Endothelial cell of umbilical vein (primary cell): ENCODE measurements at regions not wholly inside any gene's neighbourhood (a gene's known extent, or its start where the extent isn't known, plus 50 kb on each side); places are given as distances from the start of the nearest gene placed in this dataset.
"Not testable (repeated sequence)": the region's sequence is repeated elsewhere in the genome, so short reads cannot be mapped to it uniquely, and the experiment has no call there.

ENCODE experiments used
- CTCF ChIP-seq, 2 donors: IDR thresholded peaks; 1 replicate in 1 of 2; 2 replicates in 1 of 2; pipeline ENCODE4 v1.5.1; 2011; ENCODE audit warnings: low read length in 2 of 2, mild to moderate bottlenecking in 2 of 2, moderate library complexity in 2 of 2, control low read depth in 1 of 2, inconsistent platforms in 1 of 2, low read depth in 1 of 2; ENCODE audit not compliant: insufficient read depth in 1 of 2; ENCODE audit errors: extremely low read depth in 1 of 2
- POLR2A ChIP-seq: IDR thresholded peaks from 2 replicates; pipeline ENCODE4 v1.6.1; 2012; ENCODE audit warnings: low read depth, mild to moderate bottlenecking, control low read depth, low read length

DNA sequence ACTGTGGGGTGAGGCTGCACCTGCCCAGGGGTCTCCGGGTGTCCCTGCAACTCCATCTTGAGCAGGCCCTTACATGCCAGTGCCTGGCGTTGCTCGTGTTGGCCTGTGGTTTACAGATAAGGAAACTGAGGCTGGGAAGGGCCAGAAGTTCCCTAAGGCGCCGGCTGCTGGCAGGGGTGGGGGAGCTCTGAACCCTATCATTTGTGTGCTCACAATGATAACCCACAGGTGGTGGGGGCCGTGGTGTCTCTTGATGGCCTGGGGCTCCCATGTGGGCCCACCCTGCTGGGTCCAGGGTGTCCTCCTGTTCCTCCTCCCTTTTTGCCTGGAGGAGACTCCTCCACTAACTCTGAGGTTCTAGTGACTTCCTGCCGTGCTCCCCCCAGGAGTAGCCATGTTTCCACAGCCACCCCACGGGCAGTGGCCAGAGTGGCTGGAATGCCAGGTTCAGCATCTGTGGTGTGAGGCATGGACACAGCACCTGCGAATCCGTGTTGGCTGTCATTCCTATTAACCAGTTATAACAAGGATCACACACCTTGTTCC lies 174.3 kb downstream of the NPIPB11 start:
- not testable (repeated sequence) for TF ChIP-seq CTCF (IDR thresholded peaks at IDR 0.05; ENCODE audit: extremely low read depth in 1 of 2, insufficient read depth in 1 of 2, low read depth in 1 of 2, low read length in 2 of 2); POLR2A
